IMR-90 (cell line): ENCODE measurements at regions not wholly inside any gene's neighbourhood (a gene's known extent, or its start where the extent isn't known, plus 50 kb on each side); places are given as distances from the start of the nearest gene placed in this dataset.
A peak's percentile ranks its signal among the peaks of the same experiment; 100 is the strongest.

Experiments
- ATAC-seq: fragments of 200-7000 bp; cut with Tn5 transposase; 2 replicates; pipeline ENCODE4 v1.9.1; 2020; ENCODE audit warnings: low read depth, mild to moderate bottlenecking, moderate library complexity
- BruUV-seq: library from RNA; stranded (reverse); fragments of 400-500 nt; replicated peaks from 2 replicates; lab custom pipeline; 2021; lab: Mats Ljungman, UMichigan
- CTCF ChIA-PET: fragments of 300-600 bp; formaldehyde crosslinking; extraction: SDS; loops from one replicate; lab custom pipeline; 2021; ENCODE audit warnings: antibody characterized with exemption; lab: Yijun Ruan, JAX
- POLR2A ChIA-PET: fragments of 300-600 bp; sonication (Branson Sonifier 250); formaldehyde crosslinking; loops from one replicate; lab custom pipeline; 2022; ENCODE audit warnings: antibody characterized with exemption; ENCODE audit not compliant: unreplicated experiment; lab: Charles Lee
- DNase-seq: peaks from one replicate; pipeline ENCODE4 v3.0.0; 2013
- H2AFZ ChIP-seq: replicated peaks from 2 replicates; pipeline ENCODE3; 2013; ENCODE audit warnings: low read length, mild to moderate bottlenecking; ENCODE audit not compliant: poor library complexity
- H2AK5ac ChIP-seq: 2 replicates; pipeline ENCODE4 v1.6.1; 2013; ENCODE audit warnings: low read depth, low read length, inconsistent platforms
- H2AK9ac ChIP-seq: replicated peaks from 2 replicates; pipeline ENCODE3; 2013; ENCODE audit warnings: mild to moderate bottlenecking, low read depth, low read length, moderate library complexity; ENCODE audit not compliant: poor library complexity
- H2BK120ac ChIP-seq: 2 replicates; pipeline ENCODE4 v1.6.1; 2013; ENCODE audit warnings: low read depth, low read length, inconsistent platforms
- H2BK15ac ChIP-seq: 3 replicates; pipeline ENCODE4 v1.6.1; 2013; ENCODE audit warnings: low read depth, low read length, inconsistent platforms
- H2BK20ac ChIP-seq: 2 replicates; pipeline ENCODE4 v1.6.1; 2013; ENCODE audit warnings: low read depth, mild to moderate bottlenecking, inconsistent platforms, low read length, moderate library complexity
- H2BK5ac ChIP-seq: 2 replicates; pipeline ENCODE4 v1.6.1; 2013; ENCODE audit warnings: mild to moderate bottlenecking, low read depth, low read length, inconsistent platforms; ENCODE audit not compliant: poor library complexity, severe bottlenecking
- H3K14ac ChIP-seq: replicated peaks from 2 replicates; pipeline ENCODE4 v1.6.1; 2013; ENCODE audit warnings: low read depth, low read length, inconsistent platforms
- H3K18ac ChIP-seq: 2 replicates; pipeline ENCODE4 v1.6.1; 2013; ENCODE audit warnings: low read depth, low read length, control low read depth
- H3K23ac ChIP-seq: 2 replicates; pipeline ENCODE4 v1.6.1; 2013; ENCODE audit warnings: low read depth, low read length, inconsistent platforms
- H3K27ac ChIP-seq: 2 replicates; pipeline ENCODE4 v1.5.1; 2013; ENCODE audit warnings: mild to moderate bottlenecking, control low read depth, low read length; ENCODE audit not compliant: insufficient read depth
- H3K27me3 ChIP-seq: 2 replicates; pipeline ENCODE4 v1.6.1; 2013; ENCODE audit warnings: low read length; ENCODE audit not compliant: control insufficient read depth, insufficient read depth
- H3K36me3 ChIP-seq: 2 replicates; pipeline ENCODE4 v1.6.1; 2013; ENCODE audit warnings: low read length, mixed read lengths; ENCODE audit not compliant: control insufficient read depth, insufficient read depth
- H3K4ac ChIP-seq: 2 replicates; pipeline ENCODE4 v1.6.1; 2013; ENCODE audit warnings: low read depth, low read length, inconsistent platforms
- H3K4me1 ChIP-seq: 2 replicates; pipeline ENCODE4 v1.6.1; 2013; ENCODE audit warnings: low read length, mixed read lengths; ENCODE audit not compliant: control insufficient read depth, insufficient read depth
- H3K4me2 ChIP-seq: 2 replicates; pipeline ENCODE4 v1.6.1; 2013; ENCODE audit warnings: low read depth, mild to moderate bottlenecking, control low read depth, low read length, moderate library complexity
- H3K4me3 ChIP-seq: 2 replicates; pipeline ENCODE4 v1.5.1; 2013; ENCODE audit warnings: low read depth, mild to moderate bottlenecking, control low read depth, low read length, moderate library complexity; ENCODE audit not compliant: insufficient read depth
- H3K56ac ChIP-seq: 2 replicates; pipeline ENCODE4 v1.6.1; 2013; ENCODE audit warnings: low read length, inconsistent platforms; ENCODE audit not compliant: insufficient read depth; ENCODE audit errors: extremely low read depth
- H3K79me1 ChIP-seq, 2 experiments: 2 replicates each; pipeline ENCODE4 v1.6.1; 2013; ENCODE audit warnings: low read length in 2 of 2, inconsistent platforms in 1 of 2, low read depth in 1 of 2
- H3K9ac ChIP-seq: 2 replicates; pipeline ENCODE4 v1.6.1; 2013; ENCODE audit warnings: low read depth, low read length, control low read depth
- H3K9me1 ChIP-seq: 2 replicates; pipeline ENCODE4 v1.6.1; 2013; ENCODE audit warnings: low read length, inconsistent platforms; ENCODE audit not compliant: insufficient read depth
- H3K9me3 ChIP-seq: 2 replicates; pipeline ENCODE4 v1.6.1; 2013; ENCODE audit warnings: low read length; ENCODE audit not compliant: control insufficient read depth, insufficient read depth
- H4K20me1 ChIP-seq: 2 replicates; pipeline ENCODE4 v1.6.1; 2013; ENCODE audit warnings: low read length, inconsistent platforms; ENCODE audit not compliant: insufficient read depth
- H4K5ac ChIP-seq: 2 replicates; pipeline ENCODE4 v1.6.1; 2013; ENCODE audit warnings: mild to moderate bottlenecking, low read depth, low read length, control low read depth
- H4K8ac ChIP-seq, 2 experiments: 2 replicates each; pipeline ENCODE4 v1.6.1; 2013; ENCODE audit warnings: low read depth in 2 of 2, low read length in 2 of 2, control low read depth in 1 of 2, inconsistent platforms in 1 of 2
- H4K91ac ChIP-seq: 2 replicates; pipeline ENCODE4 v1.6.1; 2013; ENCODE audit warnings: low read depth, low read length, inconsistent platforms; ENCODE audit not compliant: insufficient read depth
- BHLHE40 ChIP-seq: fragments of 150-350 bp; IDR thresholded peaks from 2 replicates; pipeline ENCODE4 v1.6.1; 2016; ENCODE audit warnings: mild to moderate bottlenecking, low read depth, low read length
- CHD1 ChIP-seq: IDR thresholded peaks from 2 replicates; pipeline ENCODE4 v1.6.1; 2012; ENCODE audit warnings: low read depth, low read length, improper control_type of control experiment
- NFE2L2 ChIP-seq: fragments of 150-350 bp; IDR thresholded peaks from 2 replicates; pipeline ENCODE4 v1.6.1; 2016; ENCODE audit warnings: low read depth, mild to moderate bottlenecking, low read length
- RAD21 ChIP-seq: IDR thresholded peaks from 2 replicates; pipeline ENCODE4 v1.6.1; 2012; ENCODE audit warnings: low read length, improper control_type of control experiment
- RFX5 ChIP-seq: IDR thresholded peaks from 2 replicates; pipeline ENCODE4 v1.8.0; 2012; ENCODE audit warnings: low read depth, mild to moderate bottlenecking, low read length, moderate library complexity
- WGBS, 2 experiments: methylation state at CpG; one replicate each; pipeline versions ENCODE4 v1.1.5 to v1.1.7; 2013; ENCODE audit warnings: missing lambda C conversion rate in 2 of 2; ENCODE audit not compliant: insufficient read length in 1 of 2; ENCODE audit errors: extremely low coverage in 2 of 2; 5-methylcytosine and 5-hydroxymethylcytosine counted together
- dilution Hi-C: fragments of 300-500 bp; cut with HindIII; formaldehyde crosslinking; loops from one replicate; pipeline ENCODE4 v1.14.3; 2018; ENCODE audit warnings: low sequenced_read_pairs; ENCODE audit not compliant: unreplicated experiment
- in situ Hi-C: fragments of 300-500 bp; cut with MboI; formaldehyde crosslinking; loops from 3 replicates; pipeline ENCODE4 v1.14.3; 2019; ENCODE audit warnings: low sequenced_read_pairs, inconsistent platforms, mixed read lengths
- intact Hi-C: fragments of 100-400 bp; cut with micrococcal nuclease; formaldehyde crosslinking; loops from 2 replicates; pipeline ENCODE4 v1.10.0; 2022

DNA sequence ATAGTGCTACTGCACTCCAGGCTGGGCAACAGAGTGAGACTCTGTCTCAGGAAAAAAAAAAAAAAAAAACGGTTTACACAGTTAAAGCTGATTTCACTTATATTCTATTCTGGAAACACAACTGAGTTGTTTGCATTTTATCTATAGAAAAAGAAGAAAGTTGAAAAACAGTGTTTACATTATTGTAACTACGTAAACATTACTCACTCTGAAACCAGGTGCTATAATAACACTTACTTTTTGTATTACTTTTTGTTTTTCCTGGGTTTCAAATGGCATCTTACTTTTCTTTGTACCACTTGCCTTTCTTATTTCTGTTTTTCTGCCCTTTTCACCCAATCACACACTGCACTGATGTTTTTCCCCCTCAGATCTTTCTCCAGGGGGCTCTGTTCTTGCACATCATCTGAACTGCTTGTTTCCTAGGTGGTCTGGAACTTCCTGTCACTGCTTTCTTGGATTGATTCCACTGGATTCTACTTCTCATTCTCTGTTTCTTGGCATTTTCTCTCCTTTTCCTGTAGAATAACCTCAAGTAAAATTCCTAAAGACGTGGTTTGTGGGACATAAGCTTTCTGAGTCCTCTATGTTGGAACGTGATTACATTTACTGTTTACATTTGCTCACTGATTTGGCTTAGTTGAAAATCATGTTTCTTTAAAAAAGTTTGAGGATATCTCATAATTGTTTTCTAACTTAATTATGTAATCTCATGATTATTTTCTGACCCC, 142.1 kb downstream of the HS3ST3B1 start:
- Histone ChIP-seq H4K5ac (no peak overlapping the region; the same call in 1 of the 2 replicates), H3K36me3 (no peaks in the 10 kb centered on the region), H2BK20ac (peak overlapping the region; percentile 71; the same call in 1 of the 2 replicates), H4K20me1 (no peaks in the 10 kb centered on the region), H3K27me3 (no peaks in the 10 kb centered on the region), H3K27ac (peak overlapping the region; percentile 91; the same call in 1 of the 2 replicates), H2BK15ac (peak overlapping the region; percentile 35; the same call in 1 of the 3 replicates), H3K4me2 (peak overlapping the region; percentile 97), H3K56ac (no peak overlapping the region), H3K4me3 (no peak overlapping the region), H3K9ac (peak overlapping the region; percentile 32; the same call in 1 of the 2 replicates), H3K23ac (0 out of 2 replicates have a peak overlapping the region, but pooled peaks have one; percentile 80), H3K4ac (peak overlapping the region; percentile 82), H3K9me1 (no peaks in the 10 kb centered on the region), H3K14ac (0 out of 2 replicates have a peak overlapping the region, but pooled peaks have one; percentile 63), H4K8ac (peak overlapping the region in 1 of 2 experiments; percentile 66; a peak in 2 of 4 replicates), H2AFZ (no peak overlapping the region), H3K18ac (peak overlapping the region; percentile 97), H3K9me3 (no peaks in the 10 kb centered on the region), H2AK9ac (no peak overlapping the region), H4K91ac (0 out of 2 replicates have a peak overlapping the region, but pooled peaks have one; percentile 36), H3K79me1 (no peaks in the 10 kb centered on the region), H2AK5ac (no peak overlapping the region), H3K4me1 (peaks cover 2% of the 10 kb centered on the region), H2BK5ac (peak overlapping the region; percentile 49), H2BK120ac (peak overlapping the region; percentile 78; the same call in 1 of the 2 replicates)
- ATAC-seq = peak; percentile 76
- intact Hi-C loops (loop anchor here (10.0 kb wide), 1 partner anchor 482 kb away; no protein-coding TSS in a partner anchor), dilution Hi-C loops (no loop called here), in situ Hi-C loops (no loop called here)
- ChIA-PET POLR2A (interaction anchor here (0.7 kb wide), 1 partner anchor 13 kb away, joined by 7 read pairs; no protein-coding TSS in a partner anchor), CTCF (interaction anchor here (0.6 to 0.7 kb wide), 2 partner anchors 22 to 846 kb away, joined by 3 read pairs; no protein-coding TSS in a partner anchor)
- no TSS peak for BruUV-seq
- TF ChIP-seq RFX5 (no peak), RAD21 (no peak), CHD1 (no peak), BHLHE40 (peak; percentile 42; the same call in 1 of the 2 replicates), NFE2L2 (no peak)
- WGBS, 2 experiments = no CpG with 5 or more reads among the region's 4 CpGs
- peak; percentile 58 for DNase-seq
